GM20000 (cell line): ENCODE measurements at regions not wholly inside any gene's neighbourhood (a gene's known extent, or its start where the extent isn't known, plus 50 kb on each side); places are given as distances from the start of the nearest gene placed in this dataset.
"Not testable (repeated sequence)": the region's sequence is repeated elsewhere in the genome, so short reads cannot be mapped to it uniquely, and the experiment has no call there.

Experiments
- DNase-seq: peaks from one replicate; pipeline ENCODE4 v3.0.0; 2012; ENCODE audit warnings: low spot score
- TF ChIP-seq, protein P1 (sequence below): IDR thresholded peaks from 2 replicates; pipeline ENCODE4 v1.5.1; 2012; ENCODE audit warnings: mild to moderate bottlenecking, control low read depth; ENCODE audit errors: extremely low read depth, missing control alignments

DNA sequence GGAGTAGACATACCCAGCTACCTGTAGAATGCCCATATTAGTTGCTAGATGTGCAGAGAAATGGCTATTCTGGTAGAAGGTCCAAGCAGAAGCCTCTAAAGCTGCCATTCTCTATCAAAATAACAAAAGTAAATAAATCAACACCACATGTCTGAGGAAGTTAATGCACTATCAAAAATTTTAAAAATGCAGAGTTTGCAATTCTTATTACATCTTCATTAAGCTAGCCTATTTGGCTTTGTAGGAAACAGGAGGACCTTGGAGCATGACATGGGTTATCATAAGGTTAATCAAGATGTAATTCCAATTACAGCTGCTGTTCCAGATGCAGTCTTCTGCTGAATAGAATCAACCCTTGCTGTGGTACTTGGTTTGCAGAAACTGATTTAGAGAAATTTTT is 188.4 kb downstream of the TBX18 start:
- TF ChIP-seq, protein P1, sequence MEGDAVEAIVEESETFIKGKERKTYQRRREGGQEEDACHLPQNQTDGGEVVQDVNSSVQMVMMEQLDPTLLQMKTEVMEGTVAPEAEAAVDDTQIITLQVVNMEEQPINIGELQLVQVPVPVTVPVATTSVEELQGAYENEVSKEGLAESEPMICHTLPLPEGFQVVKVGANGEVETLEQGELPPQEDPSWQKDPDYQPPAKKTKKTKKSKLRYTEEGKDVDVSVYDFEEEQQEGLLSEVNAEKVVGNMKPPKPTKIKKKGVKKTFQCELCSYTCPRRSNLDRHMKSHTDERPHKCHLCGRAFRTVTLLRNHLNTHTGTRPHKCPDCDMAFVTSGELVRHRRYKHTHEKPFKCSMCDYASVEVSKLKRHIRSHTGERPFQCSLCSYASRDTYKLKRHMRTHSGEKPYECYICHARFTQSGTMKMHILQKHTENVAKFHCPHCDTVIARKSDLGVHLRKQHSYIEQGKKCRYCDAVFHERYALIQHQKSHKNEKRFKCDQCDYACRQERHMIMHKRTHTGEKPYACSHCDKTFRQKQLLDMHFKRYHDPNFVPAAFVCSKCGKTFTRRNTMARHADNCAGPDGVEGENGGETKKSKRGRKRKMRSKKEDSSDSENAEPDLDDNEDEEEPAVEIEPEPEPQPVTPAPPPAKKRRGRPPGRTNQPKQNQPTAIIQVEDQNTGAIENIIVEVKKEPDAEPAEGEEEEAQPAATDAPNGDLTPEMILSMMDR = no peak
- no peak for DNase-seq

DNA sequence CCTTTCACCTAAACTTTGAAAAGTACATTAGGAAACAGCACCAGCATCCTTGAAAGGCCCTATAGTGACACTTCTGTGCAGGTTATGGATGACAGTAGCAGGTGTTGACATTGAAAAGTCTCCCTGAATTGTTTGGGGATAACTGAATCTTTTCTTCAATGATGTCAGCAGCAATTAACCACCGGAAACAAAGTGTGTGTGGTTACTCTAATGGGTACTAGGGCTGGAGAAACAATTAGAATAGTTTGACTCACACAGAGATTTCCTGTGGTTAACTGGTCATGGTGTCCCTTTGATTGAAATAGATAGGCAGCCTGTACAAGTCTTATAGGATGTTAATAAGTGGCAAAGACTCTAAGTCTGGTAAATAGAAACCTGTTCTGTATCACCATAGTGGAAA is 189.1 kb downstream of the TBX18 start:
- TF ChIP-seq, protein P1 = no peak
- DNase-seq = peak; percentile 10

DNA sequence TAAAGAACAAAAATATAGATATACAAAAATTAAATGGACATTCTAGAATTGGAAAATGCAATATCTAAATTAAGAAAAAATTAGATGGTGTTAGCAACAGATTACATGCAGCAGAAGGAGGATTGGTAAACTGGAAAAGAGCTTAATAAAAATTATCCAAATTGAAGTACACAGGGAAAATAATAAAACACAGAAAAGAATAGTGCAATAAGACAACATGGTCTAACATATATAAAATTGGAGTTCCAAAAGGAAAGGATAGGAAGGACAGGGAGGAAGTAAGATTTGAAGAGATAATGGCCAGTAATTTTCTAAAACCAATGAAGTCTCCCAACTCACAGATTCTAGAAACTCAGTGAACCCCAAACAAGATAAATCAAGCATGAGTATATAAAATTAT is 194.5 kb downstream of the TBX18 start:
- DNase-seq = no peak
- TF ChIP-seq, protein P1 = no peak

DNA sequence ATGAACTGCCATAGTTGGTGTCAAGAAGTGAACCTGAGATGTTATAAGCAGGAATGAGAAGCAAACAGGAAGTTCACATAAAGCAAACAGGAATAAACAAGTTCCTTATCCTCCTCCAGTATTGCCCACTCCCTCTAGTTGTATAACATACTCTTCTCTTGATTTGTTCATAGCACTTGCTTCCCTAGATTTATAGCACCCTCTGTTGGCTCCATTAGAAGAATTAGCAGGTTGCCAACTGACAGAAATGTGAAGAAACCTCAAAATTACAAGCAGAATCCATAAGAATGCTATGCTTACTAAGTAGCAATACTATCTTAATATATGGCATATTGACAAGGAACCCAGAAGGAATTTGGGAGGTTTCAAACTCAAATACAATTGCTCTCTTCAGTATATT is 195.4 kb downstream of the TBX18 start:
- no peak for DNase-seq
- TF ChIP-seq, protein P1 = no peak

DNA sequence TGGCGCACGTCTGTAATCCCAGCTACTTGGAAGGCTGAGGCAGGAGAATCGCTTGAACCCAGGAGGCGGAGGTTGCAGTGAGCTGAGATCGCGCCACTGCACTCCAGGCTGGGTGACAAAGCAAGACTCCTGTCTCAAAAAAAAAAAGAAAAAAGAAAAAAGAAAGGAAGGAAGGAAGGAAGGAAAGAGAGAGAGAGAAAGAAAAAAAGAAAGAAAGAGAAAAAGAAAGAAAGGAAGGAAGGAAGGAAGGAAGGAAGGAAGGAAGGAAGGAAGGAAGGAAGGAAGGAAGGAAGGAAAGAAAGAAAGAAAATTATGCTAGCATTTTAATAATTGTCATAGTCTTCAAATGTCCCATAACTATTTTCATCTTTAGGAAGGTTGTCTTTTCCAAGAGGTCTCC is 198.7 kb downstream of the TBX18 start:
- DNase-seq = not testable (repeated sequence)

DNA sequence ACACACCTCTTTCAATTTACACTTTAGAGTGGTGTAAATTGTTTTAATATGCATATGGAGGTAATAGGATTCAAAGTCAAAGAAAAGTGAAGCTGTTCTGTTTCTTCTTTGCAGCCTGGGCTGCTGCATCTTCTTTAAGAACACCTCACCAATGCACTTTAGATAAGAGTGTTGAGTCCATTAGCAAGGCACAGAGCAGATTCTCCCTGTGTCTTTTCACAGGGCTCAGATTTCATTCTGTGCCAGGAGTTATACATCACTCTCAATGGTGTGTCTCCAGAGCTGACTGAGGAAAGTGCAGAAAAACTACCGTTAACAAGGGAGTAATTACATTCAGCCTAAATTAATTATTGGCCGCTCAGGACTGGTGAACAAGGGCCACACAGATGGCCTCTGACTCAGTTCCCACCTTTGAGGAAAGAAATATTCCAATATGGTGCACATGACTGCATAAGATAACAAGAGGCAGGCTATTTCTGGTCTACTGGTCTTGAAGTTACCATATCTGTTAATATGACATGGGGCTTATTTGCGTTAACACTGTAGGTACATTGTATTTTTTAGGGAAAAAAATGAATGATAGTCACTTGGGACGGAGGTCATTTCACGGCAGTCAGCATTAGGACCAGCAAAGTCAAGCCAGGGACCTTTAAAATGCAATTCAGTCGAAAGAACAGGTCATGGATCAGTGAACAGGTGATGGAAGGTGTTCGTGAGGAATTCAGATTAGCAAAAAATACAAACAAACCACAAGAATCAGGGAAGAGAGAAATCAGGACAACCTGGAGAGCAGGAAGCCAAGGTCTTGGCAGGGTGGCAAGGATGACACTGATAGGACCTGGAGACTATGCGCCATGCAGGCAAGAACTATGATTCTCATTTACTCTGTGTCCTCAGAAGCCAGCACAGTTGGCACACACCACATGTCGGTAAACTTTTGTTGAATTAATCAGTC is 203.7 kb downstream of the TBX18 start:
- DNase-seq = no peak
- TF ChIP-seq, protein P1 = no peak

DNA sequence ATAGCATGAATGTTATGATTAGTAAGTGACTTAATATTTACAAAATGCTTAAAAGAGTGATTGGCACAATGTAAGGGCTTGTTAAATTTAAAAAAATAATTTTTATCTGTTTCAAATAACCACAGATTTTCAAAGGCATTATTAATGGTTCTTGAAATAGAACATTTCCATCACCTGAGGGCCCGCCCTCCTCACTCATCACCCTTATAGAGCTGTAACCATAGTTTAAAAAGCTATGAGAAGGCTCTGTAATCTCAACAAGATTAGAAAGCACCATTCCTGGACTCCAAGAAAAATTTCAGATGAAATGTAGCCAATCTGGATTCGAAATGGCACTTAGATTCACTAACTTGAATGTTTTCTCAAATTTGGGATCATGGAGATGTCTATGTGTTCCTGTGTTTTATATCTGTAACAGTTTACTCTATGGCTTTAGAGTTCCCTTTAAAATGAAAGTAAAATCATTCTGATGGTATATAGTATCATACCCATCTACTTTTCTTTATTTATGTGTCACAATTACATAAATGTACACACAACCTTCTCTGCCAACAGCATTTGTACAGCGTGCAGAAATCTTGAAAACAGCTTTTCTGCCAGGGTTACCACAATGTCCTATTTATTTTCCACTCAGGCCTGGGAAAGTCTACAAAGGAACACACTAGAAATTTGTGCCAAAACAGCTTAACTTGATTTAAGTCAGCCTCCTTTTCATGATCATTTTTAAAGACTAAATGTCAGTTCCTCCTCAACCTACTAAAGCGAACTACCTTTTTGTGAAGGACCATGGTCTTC is 207.7 kb downstream of the TBX18 start:
- TF ChIP-seq, protein P1 = no peak
- DNase-seq = no peak
